ENCODE measurements at regions not wholly inside any gene's neighbourhood (a gene's known extent, or its start where the extent isn't known, plus 50 kb on each side); places are given as distances from the start of the nearest gene placed in this dataset.

DNA sequence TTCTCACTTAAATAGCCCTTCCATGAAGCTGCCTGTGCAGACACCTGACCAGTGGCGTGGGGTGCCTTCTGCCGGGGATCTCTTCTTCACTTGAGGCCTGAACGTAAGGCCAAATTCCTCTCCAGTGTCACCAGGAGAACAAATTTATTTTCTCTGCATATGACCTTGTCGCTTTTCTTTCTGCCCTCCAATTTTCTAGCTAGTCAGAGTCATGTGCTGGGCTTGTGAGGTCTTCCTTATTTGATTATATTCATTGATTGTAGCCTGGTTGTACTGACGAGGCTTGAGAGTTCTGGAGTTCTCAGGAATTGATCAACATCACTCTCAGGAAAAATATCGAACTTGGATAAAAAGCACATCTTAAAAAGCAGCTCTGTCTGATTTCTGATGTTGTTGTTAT lies 255.7 kb downstream of the BUB3 start:
- TF ChIP-seq, protein P1, sequence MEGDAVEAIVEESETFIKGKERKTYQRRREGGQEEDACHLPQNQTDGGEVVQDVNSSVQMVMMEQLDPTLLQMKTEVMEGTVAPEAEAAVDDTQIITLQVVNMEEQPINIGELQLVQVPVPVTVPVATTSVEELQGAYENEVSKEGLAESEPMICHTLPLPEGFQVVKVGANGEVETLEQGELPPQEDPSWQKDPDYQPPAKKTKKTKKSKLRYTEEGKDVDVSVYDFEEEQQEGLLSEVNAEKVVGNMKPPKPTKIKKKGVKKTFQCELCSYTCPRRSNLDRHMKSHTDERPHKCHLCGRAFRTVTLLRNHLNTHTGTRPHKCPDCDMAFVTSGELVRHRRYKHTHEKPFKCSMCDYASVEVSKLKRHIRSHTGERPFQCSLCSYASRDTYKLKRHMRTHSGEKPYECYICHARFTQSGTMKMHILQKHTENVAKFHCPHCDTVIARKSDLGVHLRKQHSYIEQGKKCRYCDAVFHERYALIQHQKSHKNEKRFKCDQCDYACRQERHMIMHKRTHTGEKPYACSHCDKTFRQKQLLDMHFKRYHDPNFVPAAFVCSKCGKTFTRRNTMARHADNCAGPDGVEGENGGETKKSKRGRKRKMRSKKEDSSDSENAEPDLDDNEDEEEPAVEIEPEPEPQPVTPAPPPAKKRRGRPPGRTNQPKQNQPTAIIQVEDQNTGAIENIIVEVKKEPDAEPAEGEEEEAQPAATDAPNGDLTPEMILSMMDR (IDR thresholded peaks at IDR 0.05), result no peak
- TF ChIP-seq TFCP2L1 (CRISPR knock-in tag; IDR thresholded peaks at IDR 0.05), result no peak
- TF ChIP-seq BHLHE40 (IDR thresholded peaks at IDR 0.05; ENCODE audit: low read depth, low read length), result no peak
- no peak for TF ChIP-seq TP53 (CRISPR knock-in tag; IDR thresholded peaks at IDR 0.05)
- no peak for TF ChIP-seq RCOR1 (IDR thresholded peaks at IDR 0.05; ENCODE audit: low read depth, low read length)
- no peak for TF ChIP-seq RAD21 (conservative IDR thresholded peaks at IDR 0.05 in 1 of 2, IDR thresholded peaks at IDR 0.05 in 1 of 2)
- TF ChIP-seq JUN (IDR thresholded peaks at IDR 0.05), result no peak
- TF ChIP-seq EHMT2 (IDR thresholded peaks at IDR 0.05; ENCODE audit: low read depth), result no peak
- no peak for TF ChIP-seq POLR2A (IDR thresholded peaks at IDR 0.05; ENCODE audit: low read length)
- TF ChIP-seq HOXB13 (CRISPR knock-in tag; IDR thresholded peaks at IDR 0.05; ENCODE audit: low read depth), result no peak
- no peak for TF ChIP-seq CEBPB (IDR thresholded peaks at IDR 0.05)
